Naive thymus-derived CD4-positive, alpha-beta T cell (primary cell): ENCODE measurements at regions not wholly inside any gene's neighbourhood (a gene's known extent, or its start where the extent isn't known, plus 50 kb on each side); places are given as distances from the start of the nearest gene placed in this dataset.

Experiments
- ATAC-seq: fragments of 150-1000 bp; cut with Tn5 transposase; 2 replicates; pipeline ENCODE4 v1.10.0; 2021; ENCODE audit warnings: mild to moderate bottlenecking, moderate library complexity
- CTCF ChIA-PET: fragments of 350-600 bp; sonication (Branson Sonifier 250); formaldehyde crosslinking; loops from one replicate; lab custom pipeline; 2021; ENCODE audit warnings: antibody characterized with exemption; lab: Charles Lee
- POLR2A ChIA-PET: fragments of 350-600 bp; sonication (Branson Sonifier 250); formaldehyde crosslinking; loops from one replicate; lab custom pipeline; 2021; ENCODE audit warnings: antibody characterized with exemption, inconsistent platforms; lab: Charles Lee
- DNase-seq, 9 donors: peaks; one replicate each; pipeline versions ENCODE4 v3.0.0 to v3.0.0-alpha.2; 2020 to 2022; ENCODE audit warnings: mixed read lengths in 1 of 9
- H3K27ac ChIP-seq: one replicate; pipeline ENCODE4 v1.7.0; 2013; ENCODE audit warnings: mild to moderate bottlenecking, low read depth, low read length, moderate library complexity
- H3K27me3 ChIP-seq, 2 donors: one replicate each; pipeline ENCODE4 v1.7.0; 2013; ENCODE audit warnings: low read length in 2 of 2, mild to moderate bottlenecking in 2 of 2, moderate library complexity in 2 of 2; ENCODE audit not compliant: control insufficient read depth in 2 of 2, insufficient read depth in 2 of 2
- H3K36me3 ChIP-seq, 3 experiments: 1 replicate in 2 of 3; 2 replicates in 1 of 3; pipeline ENCODE4 v1.7.0; 2013; ENCODE audit warnings: low read length in 3 of 3, mild to moderate bottlenecking in 3 of 3, moderate library complexity in 1 of 3; ENCODE audit not compliant: insufficient read depth in 3 of 3, control insufficient read depth in 2 of 3
- H3K4me1 ChIP-seq, 2 donors: one replicate each; pipeline ENCODE4 v1.7.0; 2013; ENCODE audit warnings: low read length in 2 of 2, mild to moderate bottlenecking in 2 of 2, moderate library complexity in 1 of 2; ENCODE audit not compliant: control insufficient read depth in 2 of 2, insufficient read depth in 2 of 2
- H3K4me3 ChIP-seq: 2 replicates; pipeline ENCODE4 v1.7.0; 2013; ENCODE audit warnings: mild to moderate bottlenecking, low read length
- H3K9me3 ChIP-seq, 3 experiments: 1 replicate in 2 of 3; 2 replicates in 1 of 3; pipeline ENCODE4 v1.7.0; 2013; ENCODE audit warnings: low read length in 3 of 3; ENCODE audit not compliant: control insufficient read depth in 2 of 3
- H3K27ac Mint-ChIP-seq, 9 donors: one replicate each; pipeline ENCODE4 v1.8.0; 2020 to 2022; ENCODE audit warnings: mixed read lengths in 9 of 9, mild to moderate bottlenecking in 8 of 9, moderate library complexity in 5 of 9, inconsistent platforms in 2 of 9
- H3K27me3 Mint-ChIP-seq, 5 donors: one replicate each; pipeline ENCODE4 v1.8.0; 2021 to 2022; ENCODE audit warnings: mixed read lengths in 5 of 5, mild to moderate bottlenecking in 1 of 5
- H3K36me3 Mint-ChIP-seq, 5 donors: one replicate each; pipeline ENCODE4 v1.8.0; 2020 to 2022; ENCODE audit warnings: mixed read lengths in 5 of 5, mild to moderate bottlenecking in 3 of 5, inconsistent platforms in 1 of 5
- H3K4me1 Mint-ChIP-seq, 7 donors: one replicate each; pipeline ENCODE4 v1.8.0; 2020 to 2022; ENCODE audit warnings: mixed read lengths in 7 of 7, mild to moderate bottlenecking in 3 of 7, inconsistent platforms in 1 of 7
- H3K4me3 Mint-ChIP-seq, 10 donors: one replicate each; pipeline ENCODE4 v1.8.0; 2020 to 2022; ENCODE audit warnings: mild to moderate bottlenecking in 10 of 10, mixed read lengths in 10 of 10, moderate library complexity in 6 of 10, inconsistent platforms in 2 of 10
- H3K9me3 Mint-ChIP-seq, 11 donors: one replicate each; pipeline ENCODE4 v1.8.0; 2020 to 2022; ENCODE audit warnings: mixed read lengths in 11 of 11, mild to moderate bottlenecking in 4 of 11, inconsistent platforms in 1 of 11, moderate library complexity in 1 of 11
- intact Hi-C, 2 donors: fragments of 100-400 bp; cut with micrococcal nuclease; formaldehyde crosslinking; loops; one replicate each; pipeline ENCODE4 v1.15.1; 2023

DNA sequence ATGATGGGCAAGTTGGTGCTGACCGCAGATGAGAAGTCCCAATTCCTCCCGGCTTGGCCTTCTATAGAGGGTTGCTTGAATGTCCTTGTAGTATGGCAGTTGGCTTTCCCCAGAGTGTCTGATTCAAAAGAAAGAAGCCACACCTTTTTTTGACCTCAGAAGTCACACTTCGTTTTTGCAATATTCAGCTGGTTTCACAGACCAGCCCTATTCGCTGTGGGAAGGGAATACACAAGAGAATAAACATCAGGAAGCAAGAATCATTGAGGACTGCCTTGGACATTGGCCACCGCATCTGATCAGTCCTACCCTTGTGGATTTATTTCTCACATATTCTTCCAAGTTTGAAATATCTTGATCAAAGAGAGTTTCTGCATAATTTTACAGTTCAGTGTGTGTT is 228.6 kb upstream of the SUCLG2 start:
- POLR2A ChIA-PET, result no interaction called here
- H3K4me3 ChIP-seq, result no peak overlapping the region
- no peak overlapping the region for H3K4me3 Mint-ChIP-seq
- H3K9me3 ChIP-seq, result no peaks in the 10 kb centered on the region
- peaks cover 0 to 7% (median 5%) of the 10 kb centered on the region in 11 donors for H3K9me3 Mint-ChIP-seq
- intact Hi-C loops, result no loop called here
- ATAC-seq (no peak), DNase-seq (no peak)
- CTCF ChIA-PET, result no interaction called here
- peaks cover 0 to 7% (median 0%) of the 10 kb centered on the region in 5 donors for H3K36me3 Mint-ChIP-seq
- no peaks in the 10 kb centered on the region for H3K27me3 ChIP-seq
- peaks cover 0 to 7% (median 0%) of the 10 kb centered on the region in 5 donors for H3K27me3 Mint-ChIP-seq
- H3K4me1 ChIP-seq, result no peaks in the 10 kb centered on the region
- no peak overlapping the region for H3K27ac Mint-ChIP-seq
- no peaks in the 10 kb centered on the region for H3K36me3 ChIP-seq
- no peak overlapping the region for H3K27ac ChIP-seq
- peaks cover 0 to 3% (median 0%) of the 10 kb centered on the region in 7 donors for H3K4me1 Mint-ChIP-seq

DNA sequence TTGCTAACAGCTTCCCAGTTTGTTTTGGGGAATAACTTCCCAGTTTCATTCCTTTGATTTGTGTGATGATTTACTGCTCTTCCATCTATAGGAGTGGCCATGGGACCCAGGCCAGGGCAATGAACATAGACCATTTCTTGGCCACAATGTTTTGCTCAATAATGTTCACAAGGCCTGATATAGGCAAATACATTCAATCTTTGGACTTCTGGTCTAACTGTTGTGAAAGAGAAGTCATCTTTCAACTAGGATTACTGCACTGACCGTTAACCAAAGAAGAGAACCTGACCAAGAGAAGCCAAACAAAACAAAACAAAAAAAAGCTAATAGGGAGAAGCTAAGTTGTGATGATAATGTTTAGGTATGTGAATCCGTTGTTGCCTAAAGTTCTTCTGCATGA is 221.8 kb upstream of the SUCLG2 start:
- Histone ChIP-seq H3K27me3 (no peaks in the 10 kb centered on the region), H3K27ac (no peak overlapping the region), H3K36me3 (no peaks in the 10 kb centered on the region), H3K9me3 (no peaks in the 10 kb centered on the region), H3K4me1 (no peaks in the 10 kb centered on the region), H3K4me3 (no peak overlapping the region)
- Mint-ChIP-seq H3K4me1 (no peaks in the 10 kb centered on the region), H3K4me3 (no peak overlapping the region), H3K27me3 (peaks cover 0 to 5% (median 0%) of the 10 kb centered on the region in 5 donors), H3K9me3 (no peaks in the 10 kb centered on the region), H3K36me3 (no peaks in the 10 kb centered on the region), H3K27ac (no peak overlapping the region)
- ATAC-seq, result no peak
- no peak for DNase-seq
- POLR2A ChIA-PET, result no interaction called here
- intact Hi-C loops, result no loop called here
- CTCF ChIA-PET, result no interaction called here

DNA sequence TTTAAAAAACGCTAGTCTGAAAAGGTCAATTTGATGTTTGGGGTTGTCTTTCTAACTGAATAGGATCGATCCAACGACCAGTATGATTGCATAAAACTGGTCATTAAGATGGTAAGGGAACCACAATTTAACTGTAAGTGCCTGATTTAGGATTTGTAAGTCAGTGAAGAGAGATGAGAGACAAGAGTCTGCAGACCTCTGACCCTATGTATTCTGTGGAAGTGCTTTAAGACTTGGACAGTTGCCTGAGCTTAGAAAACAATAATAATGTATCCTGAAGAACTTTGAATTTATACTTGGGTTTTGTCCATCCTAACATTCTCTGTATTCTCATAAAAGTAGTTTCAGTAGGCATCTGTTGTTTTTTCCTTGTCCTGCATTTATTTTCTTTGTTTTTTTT is 221.4 kb upstream of the SUCLG2 start:
- CTCF ChIA-PET, result no interaction called here
- Mint-ChIP-seq H3K27me3 (peaks cover 0 to 5% (median 0%) of the 10 kb centered on the region in 5 donors), H3K4me1 (no peaks in the 10 kb centered on the region), H3K27ac (no peak overlapping the region), H3K36me3 (no peaks in the 10 kb centered on the region), H3K4me3 (no peak overlapping the region), H3K9me3 (no peaks in the 10 kb centered on the region)
- DNase-seq (no peak), ATAC-seq (no peak)
- intact Hi-C loops, result no loop called here
- Histone ChIP-seq H3K27me3 (no peaks in the 10 kb centered on the region), H3K4me1 (no peaks in the 10 kb centered on the region), H3K9me3 (no peaks in the 10 kb centered on the region), H3K4me3 (no peak overlapping the region), H3K36me3 (no peaks in the 10 kb centered on the region), H3K27ac (no peak overlapping the region)
- POLR2A ChIA-PET, result no interaction called here

DNA sequence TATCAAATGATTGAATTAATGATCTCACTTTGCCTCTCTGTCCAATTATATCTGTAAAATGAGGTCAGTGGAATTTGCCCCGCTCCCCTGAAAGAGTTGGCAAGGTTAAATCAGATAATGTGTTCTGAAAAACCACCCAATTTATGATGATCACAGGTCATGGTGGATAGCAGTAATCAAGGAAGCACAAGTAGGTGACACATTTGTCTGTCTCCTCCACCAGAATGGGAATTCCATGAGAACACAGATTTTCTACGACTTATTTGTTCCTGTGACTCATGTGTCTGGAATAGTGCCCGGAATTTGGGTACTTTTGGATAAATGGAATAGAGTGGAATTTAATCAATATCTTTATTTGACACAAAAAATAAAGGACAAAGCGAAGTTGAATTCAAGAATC is 220.9 kb upstream of the SUCLG2 start:
- no peak overlapping the region for H3K27ac Mint-ChIP-seq
- no peak overlapping the region for H3K4me3 Mint-ChIP-seq
- Histone ChIP-seq H3K36me3 (no peaks in the 10 kb centered on the region), H3K27ac (no peak overlapping the region), H3K4me1 (no peaks in the 10 kb centered on the region), H3K4me3 (no peak overlapping the region), H3K9me3 (no peaks in the 10 kb centered on the region), H3K27me3 (no peaks in the 10 kb centered on the region)
- intact Hi-C loops, result no loop called here
- H3K36me3 Mint-ChIP-seq, result no peaks in the 10 kb centered on the region
- peaks cover 0 to 5% (median 0%) of the 10 kb centered on the region in 5 donors for H3K27me3 Mint-ChIP-seq
- ATAC-seq (no peak), DNase-seq (no peak)
- ChIA-PET POLR2A (no interaction called here), CTCF (no interaction called here)
- H3K9me3 Mint-ChIP-seq, result no peaks in the 10 kb centered on the region
- H3K4me1 Mint-ChIP-seq, result no peaks in the 10 kb centered on the region

DNA sequence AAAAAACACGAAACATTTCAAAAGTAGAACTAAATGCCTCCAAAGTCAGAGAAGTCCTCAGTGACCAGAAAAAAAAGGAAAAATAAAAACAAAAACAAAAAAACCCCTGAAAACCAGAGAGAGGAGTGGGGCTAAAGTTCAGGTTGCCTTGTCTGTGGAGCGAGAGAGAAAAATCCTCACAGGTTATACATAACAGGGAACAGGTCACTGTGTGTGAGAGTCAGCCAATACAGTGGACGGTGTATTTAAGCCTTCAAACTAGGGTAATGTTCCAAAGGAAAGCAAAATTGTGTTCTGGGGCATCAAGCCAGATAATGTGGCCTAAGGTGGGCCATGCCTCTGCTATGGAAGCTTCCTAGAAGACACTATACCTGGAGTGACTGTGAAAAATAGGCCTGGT is 216.1 kb upstream of the SUCLG2 start:
- Histone ChIP-seq H3K27ac (no peak overlapping the region), H3K4me3 (no peak overlapping the region), H3K36me3 (no peaks in the 10 kb centered on the region), H3K27me3 (no peaks in the 10 kb centered on the region), H3K4me1 (no peaks in the 10 kb centered on the region), H3K9me3 (no peaks in the 10 kb centered on the region)
- peaks cover 0 to 8% (median 2%) of the 10 kb centered on the region in 11 donors for H3K9me3 Mint-ChIP-seq
- CTCF ChIA-PET, result no interaction called here
- H3K4me1 Mint-ChIP-seq, result no peaks in the 10 kb centered on the region
- no peaks in the 10 kb centered on the region for H3K27me3 Mint-ChIP-seq
- ATAC-seq (no peak), DNase-seq (no peak)
- peaks cover 0 to 14% (median 11%) of the 10 kb centered on the region in 5 donors for H3K36me3 Mint-ChIP-seq
- peak overlapping the region in 1 of 9 donors; percentile 36 for H3K27ac Mint-ChIP-seq
- intact Hi-C loops, result no loop called here
- POLR2A ChIA-PET, result no interaction called here
- no peak overlapping the region for H3K4me3 Mint-ChIP-seq

DNA sequence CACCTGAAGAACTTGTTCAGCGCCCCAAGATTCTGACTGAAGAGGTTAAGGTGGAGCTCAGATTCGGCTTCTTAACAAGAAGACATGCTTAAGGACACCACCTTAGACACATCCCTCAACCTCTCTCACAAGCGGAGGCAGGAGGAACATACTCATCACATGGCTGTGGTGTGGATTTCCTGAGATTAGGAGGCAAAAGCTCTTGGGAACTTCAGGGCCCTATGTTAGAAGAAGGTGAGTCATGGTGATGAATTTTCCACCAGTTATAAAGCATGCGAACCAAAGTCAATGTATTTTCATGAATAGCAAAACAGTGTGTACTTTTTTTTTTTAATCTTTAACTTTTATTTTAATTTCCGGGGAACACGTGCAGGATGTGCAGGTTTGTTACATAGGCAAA is 212.2 kb upstream of the SUCLG2 start:
- no peak overlapping the region for H3K27ac Mint-ChIP-seq
- H3K9me3 Mint-ChIP-seq, result peaks cover 0 to 8% (median 2%) of the 10 kb centered on the region in 11 donors
- ATAC-seq (no peak), DNase-seq (no peak)
- intact Hi-C loops, result no loop called here
- H3K4me1 Mint-ChIP-seq, result peaks cover 0 to 2% (median 0%) of the 10 kb centered on the region in 7 donors
- ChIA-PET POLR2A (no interaction called here), CTCF (no interaction called here)
- Histone ChIP-seq H3K27me3 (no peaks in the 10 kb centered on the region), H3K4me3 (no peak overlapping the region), H3K9me3 (no peaks in the 10 kb centered on the region), H3K4me1 (no peaks in the 10 kb centered on the region), H3K36me3 (no peaks in the 10 kb centered on the region), H3K27ac (no peak overlapping the region)
- no peak overlapping the region for H3K4me3 Mint-ChIP-seq
- H3K36me3 Mint-ChIP-seq, result peaks cover 0 to 14% (median 11%) of the 10 kb centered on the region in 5 donors
- no peaks in the 10 kb centered on the region for H3K27me3 Mint-ChIP-seq

DNA sequence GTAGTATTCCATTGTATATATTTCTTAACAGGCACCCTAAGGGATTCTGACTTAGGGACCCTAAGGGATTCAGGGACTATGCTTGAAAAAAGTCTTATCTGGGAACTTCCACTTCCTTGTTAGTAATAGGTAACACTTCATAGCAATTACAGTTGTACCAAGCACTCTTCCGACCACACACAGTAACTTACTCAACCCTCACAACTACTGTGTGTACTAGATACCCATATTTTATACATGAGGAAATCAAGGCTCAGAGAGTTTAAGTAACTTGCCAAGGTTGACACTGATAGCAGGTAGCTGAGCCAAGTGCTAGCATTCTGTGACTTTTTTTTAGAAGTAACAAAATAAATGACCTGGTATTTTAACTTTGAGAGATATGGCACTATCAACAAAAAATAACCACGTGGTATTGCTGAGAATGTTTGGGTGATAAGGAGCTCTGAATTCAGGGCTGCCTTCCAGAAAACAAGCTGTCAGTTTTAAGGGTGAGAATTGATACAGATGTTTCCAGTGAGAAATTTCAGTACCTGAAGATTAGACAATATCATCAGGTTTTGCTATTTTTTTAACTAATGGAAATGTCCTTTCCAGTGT is 210.3 kb upstream of the SUCLG2 start:
- Mint-ChIP-seq H3K27me3 (no peaks in the 10 kb centered on the region), H3K27ac (no peak overlapping the region), H3K4me1 (peaks cover 0 to 2% (median 0%) of the 10 kb centered on the region in 7 donors), H3K4me3 (no peak overlapping the region), H3K9me3 (peaks cover 0 to 11% (median 2%) of the 10 kb centered on the region in 11 donors), H3K36me3 (peaks cover 0 to 13% (median 11%) of the 10 kb centered on the region in 5 donors)
- ChIA-PET CTCF (no interaction called here), POLR2A (no interaction called here)
- Histone ChIP-seq H3K27ac (no peak overlapping the region), H3K4me1 (no peaks in the 10 kb centered on the region), H3K9me3 (no peaks in the 10 kb centered on the region), H3K27me3 (no peaks in the 10 kb centered on the region), H3K4me3 (no peak overlapping the region), H3K36me3 (no peaks in the 10 kb centered on the region)
- DNase-seq (no peak), ATAC-seq (no peak)
- intact Hi-C loops, result no loop called here
